Keratinocyte (primary cell): ENCODE measurements at regions not wholly inside any gene's neighbourhood (a gene's known extent, or its start where the extent isn't known, plus 50 kb on each side); places are given as distances from the start of the nearest gene placed in this dataset.

ENCODE experiments used
- DNase-seq: peaks from one replicate; pipeline ENCODE4 v3.0.0-alpha.2; 2011; ENCODE audit warnings: low read depth, missing footprints, low spot score
- FAIRE-seq: peaks from 2 replicates; lab custom pipeline; 2011; peaks lifted over from hg19 to GRCh38; lab: Jason Lieb, UNC
- H2AFZ ChIP-seq: 2 replicates; pipeline ENCODE4 v1.6.0; 2012; ENCODE audit warnings: low read length, control low read depth, inconsistent platforms; ENCODE audit not compliant: control insufficient read depth
- H3K27ac ChIP-seq: 2 replicates; pipeline ENCODE4 v1.5.1; 2011; ENCODE audit warnings: low read length; ENCODE audit not compliant: control insufficient read depth, insufficient read depth
- H3K27me3 ChIP-seq: 3 replicates; pipeline ENCODE4 v1.6.0; 2011; ENCODE audit warnings: low read length; ENCODE audit not compliant: control insufficient read depth, insufficient read depth; ENCODE audit errors: extremely low read depth
- H3K36me3 ChIP-seq, 2 experiments: 2 replicates in 1 of 2; 3 replicates in 1 of 2; pipeline ENCODE4 v1.5.1; 2011; ENCODE audit warnings: low read length in 2 of 2, mild to moderate bottlenecking in 1 of 2; ENCODE audit not compliant: control insufficient read depth in 2 of 2, insufficient read depth in 2 of 2; ENCODE audit errors: extremely low read depth in 1 of 2
- H3K4me1 ChIP-seq: 3 replicates; pipeline ENCODE4 v1.5.1; 2011; ENCODE audit warnings: low read length; ENCODE audit not compliant: control insufficient read depth, insufficient read depth; ENCODE audit errors: extremely low read depth
- H3K4me2 ChIP-seq: 3 replicates; pipeline ENCODE4 v1.6.0; 2011; ENCODE audit warnings: low read depth, low read length; ENCODE audit not compliant: control insufficient read depth, insufficient read depth; ENCODE audit errors: extremely low read depth
- H3K4me3 ChIP-seq, 3 experiments: fragments of 200-600 bp in 1 of 3; sonication (generic) in 1 of 3; 2 replicates in 2 of 3; 3 replicates in 1 of 3; pipeline ENCODE4 v1.5.1; 2011 to 2016; ENCODE audit warnings: low read length in 3 of 3, mild to moderate bottlenecking in 3 of 3, control low read depth in 2 of 3, inconsistent platforms in 1 of 3, low read depth in 1 of 3, mixed read lengths in 1 of 3, mixed run types in 1 of 3, moderate library complexity in 1 of 3; ENCODE audit not compliant: control insufficient read depth in 2 of 3, insufficient read depth in 2 of 3; ENCODE audit errors: extremely low read depth in 1 of 3
- H3K79me2 ChIP-seq: 2 replicates; pipeline ENCODE4 v1.6.0; 2012; ENCODE audit warnings: low read length; ENCODE audit not compliant: control insufficient read depth, insufficient read depth
- H3K9ac ChIP-seq: 3 replicates; pipeline ENCODE4 v1.6.0; 2011; ENCODE audit warnings: low read length; ENCODE audit not compliant: control insufficient read depth, insufficient read depth; ENCODE audit errors: extremely low read depth
- H3K9me1 ChIP-seq: 3 replicates; pipeline ENCODE4 v1.6.0; 2011; ENCODE audit warnings: low read length; ENCODE audit not compliant: control insufficient read depth, insufficient read depth; ENCODE audit errors: extremely low read depth
- H3K9me3 ChIP-seq: 2 replicates; pipeline ENCODE4 v1.5.1; 2012; ENCODE audit warnings: low read depth, low read length; ENCODE audit not compliant: control insufficient read depth
- H4K20me1 ChIP-seq: 3 replicates; pipeline ENCODE4 v1.6.0; 2011; ENCODE audit warnings: low read length; ENCODE audit not compliant: control insufficient read depth, insufficient read depth; ENCODE audit errors: extremely low read depth
- CTCF ChIP-seq, 3 experiments: IDR thresholded peaks in 1 of 3; conservative IDR thresholded peaks in 1 of 3; optimal IDR thresholded peaks in 1 of 3; 2 replicates in 2 of 3; 3 replicates in 1 of 3; pipeline versions ENCODE3 to v1.5.1; 2011; ENCODE audit warnings: low read length in 3 of 3, mild to moderate bottlenecking in 3 of 3, moderate library complexity in 2 of 3, control low read depth in 1 of 3, inconsistent platforms in 1 of 3; ENCODE audit not compliant: insufficient read depth in 2 of 3; ENCODE audit errors: extremely low read depth in 1 of 3
- EZH2 ChIP-seq: IDR thresholded peaks from one replicate; pipeline ENCODE4 v1.6.1; 2012; ENCODE audit warnings: inconsistent platforms, mild to moderate bottlenecking, low read length, moderate library complexity
- dilution Hi-C: fragments of 300-500 bp; cut with MboI; formaldehyde crosslinking; loops from one replicate; pipeline ENCODE4 v1.7.0; 2020; ENCODE audit warnings: low sequenced_read_pairs; ENCODE audit not compliant: extremely low pct_ligation_motif_present

GRCh38 chr2:207260947-207261346 lies 95.2 kb upstream of the KLF7 start:
- dilution Hi-C loops = no loop called here
- peaks cover 25% of the 10 kb centered on the region for H3K4me1 ChIP-seq

GRCh38 chr2:207264310-207264709 lies 98.6 kb upstream of the KLF7 start:
- H3K27me3 ChIP-seq = no peaks in the 10 kb centered on the region
- H3K9me3 ChIP-seq = no peaks in the 10 kb centered on the region
- H3K27ac ChIP-seq = no peak overlapping the region
- no peaks in the 10 kb centered on the region for H3K36me3 ChIP-seq
- FAIRE-seq = no peak
- TF ChIP-seq EZH2 (no peak), CTCF (optimal IDR thresholded peaks at IDR 0.05 in 1 of 3, IDR thresholded peaks at IDR 0.05 in 1 of 3, conservative IDR thresholded peaks at IDR 0.05 in 1 of 3; ENCODE audit: extremely low read depth in 1 of 3, insufficient read depth in 2 of 3, low read length in 3 of 3) (no peak)
- no peak overlapping the region for H3K4me2 ChIP-seq
- dilution Hi-C loops = no loop called here
- H3K79me2 ChIP-seq = no peaks in the 10 kb centered on the region
- H2AFZ ChIP-seq = no peak overlapping the region
- DNase-seq = no peak
- no peaks in the 10 kb centered on the region for H4K20me1 ChIP-seq
- no peaks in the 10 kb centered on the region for H3K4me1 ChIP-seq
- H3K9me1 ChIP-seq = no peaks in the 10 kb centered on the region
- H3K4me3 ChIP-seq = no peak overlapping the region
- H3K9ac ChIP-seq = no peak overlapping the region

More at GRCh38 chr2:207260947-207261346, 95.2 kb upstream of the KLF7 start:
- no peaks in the 10 kb centered on the region for H3K9me1 ChIP-seq
- H3K9ac ChIP-seq = no peak overlapping the region
- H3K79me2 ChIP-seq = no peaks in the 10 kb centered on the region
- H3K4me2 ChIP-seq = no peak overlapping the region
- H3K9me3 ChIP-seq = no peaks in the 10 kb centered on the region
- TF ChIP-seq EZH2 = no peak
- TF ChIP-seq CTCF (optimal IDR thresholded peaks at IDR 0.05 in 1 of 3, IDR thresholded peaks at IDR 0.05 in 1 of 3, conservative IDR thresholded peaks at IDR 0.05 in 1 of 3; ENCODE audit: extremely low read depth in 1 of 3, insufficient read depth in 2 of 3, low read length in 3 of 3) = no peak
- H3K4me3 ChIP-seq = no peak overlapping the region
- no peaks in the 10 kb centered on the region for H4K20me1 ChIP-seq
- no peak overlapping the region for H2AFZ ChIP-seq
- FAIRE-seq (no peak), DNase-seq (no peak)
- H3K27ac ChIP-seq = no peak overlapping the region
- no peaks in the 10 kb centered on the region for H3K36me3 ChIP-seq
- no peaks in the 10 kb centered on the region for H3K27me3 ChIP-seq
